Lower lobe of right lung (tissue), 2 donors: ENCODE measurements at regions not wholly inside any gene's neighbourhood (a gene's known extent, or its start where the extent isn't known, plus 50 kb on each side); places are given as distances from the start of the nearest gene placed in this dataset.

Experiments
- ATAC-seq, 2 donors: fragments of 200-7000 bp; cut with Tn5 transposase; one replicate each; pipeline ENCODE4 v1.9.1; 2020 to 2022; ENCODE audit warnings: mild to moderate bottlenecking in 2 of 2, moderate library complexity in 2 of 2
- DNase-seq: peaks from one replicate; pipeline ENCODE4 v3.0.0-alpha.2; 2020
- H3K27ac ChIP-seq: fragments of 200-600 bp; one replicate; pipeline ENCODE4 v1.8.0; 2022
- H3K27me3 ChIP-seq: fragments of 200-600 bp; one replicate; pipeline ENCODE4 v1.8.0; 2022; ENCODE audit warnings: low read depth
- H3K36me3 ChIP-seq: fragments of 200-600 bp; one replicate; pipeline ENCODE4 v1.8.0; 2022; ENCODE audit warnings: mild to moderate bottlenecking
- H3K4me1 ChIP-seq: fragments of 200-600 bp; one replicate; pipeline ENCODE4 v1.8.0; 2022
- H3K4me3 ChIP-seq: fragments of 200-600 bp; one replicate; pipeline ENCODE4 v1.8.0; 2022; ENCODE audit warnings: mild to moderate bottlenecking
- H3K9me3 ChIP-seq: fragments of 200-600 bp; one replicate; pipeline ENCODE4 v1.8.0; 2022
- CTCF ChIP-seq: fragments of 200-600 bp; IDR thresholded peaks from one replicate; pipeline ENCODE4 v1.8.0; 2022; ENCODE audit warnings: antibody characterized with exemption, mild to moderate bottlenecking
- intact Hi-C: fragments of 100-400 bp; cut with DNase I; formaldehyde crosslinking; loops from one replicate; pipeline ENCODE4 v1.11.0; 2022
- donor health status: DM: no; HTN: yes; CAD: no; lungs with severe emphysema.

DNA sequence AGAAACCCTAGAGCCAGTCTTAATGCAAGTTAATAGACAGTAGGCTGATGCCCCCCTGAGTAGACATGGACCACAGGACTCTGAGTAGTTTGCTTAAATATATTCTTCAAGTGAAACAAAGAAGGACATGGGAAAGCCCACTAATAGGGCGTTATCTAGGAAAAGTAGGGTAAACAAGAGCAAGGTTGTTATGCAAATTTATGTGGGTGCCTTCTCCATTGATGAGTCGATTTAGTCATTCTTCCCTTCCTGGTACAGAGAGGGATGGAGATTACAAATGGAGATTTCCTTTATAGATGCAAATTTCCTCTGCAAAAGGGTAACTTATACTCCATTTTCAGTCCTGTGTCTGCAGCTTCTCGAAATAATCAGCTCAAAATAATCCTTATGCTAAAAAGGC is 262.0 kb downstream of the CD83 start:
- no peak for TF ChIP-seq CTCF
- Histone ChIP-seq H3K4me3 (no peak overlapping the region), H3K27me3 (no peaks in the 10 kb centered on the region), H3K27ac (no peak overlapping the region), H3K4me1 (no peaks in the 10 kb centered on the region), H3K9me3 (no peaks in the 10 kb centered on the region), H3K36me3 (no peaks in the 10 kb centered on the region)
- intact Hi-C loops: no loop called here
- DNase-seq: no peak
- no peak for ATAC-seq

DNA sequence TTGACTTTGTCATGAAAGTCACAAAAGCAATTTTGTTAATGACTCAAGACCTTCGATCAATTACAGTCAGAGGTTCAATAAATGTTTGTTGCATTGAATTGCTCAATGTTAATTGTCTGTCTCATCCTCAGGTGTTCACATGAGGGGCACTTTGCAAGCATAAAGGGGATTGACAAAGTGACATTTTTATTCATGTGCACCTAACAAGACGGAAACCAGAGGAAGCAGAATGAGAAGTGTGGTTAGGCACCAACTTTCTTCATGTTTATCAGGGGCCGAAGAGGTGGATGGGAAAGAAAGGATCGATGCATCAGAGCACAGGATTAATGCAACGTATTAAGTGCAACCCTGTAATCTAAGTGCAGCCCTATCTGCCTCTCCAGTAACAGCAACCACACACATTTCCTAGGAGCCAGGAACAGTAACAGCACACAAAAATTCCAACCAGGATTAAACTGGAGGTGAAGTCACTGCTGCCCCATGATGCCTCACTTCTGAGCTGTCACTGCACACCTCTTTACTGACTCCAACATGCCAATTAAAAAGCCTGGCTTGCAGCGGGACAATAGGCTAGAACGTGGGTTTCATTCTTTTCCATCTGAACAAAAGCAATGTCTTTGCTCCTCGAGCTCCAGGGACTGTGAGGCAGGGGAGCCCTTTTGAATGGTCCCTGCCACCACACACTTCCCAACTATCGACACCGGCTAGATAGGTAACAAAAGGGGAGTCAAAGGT is 262.7 kb downstream of the CD83 start:
- Histone ChIP-seq H3K4me3 (no peak overlapping the region), H3K9me3 (no peaks in the 10 kb centered on the region), H3K36me3 (no peaks in the 10 kb centered on the region), H3K27me3 (no peaks in the 10 kb centered on the region), H3K27ac (no peak overlapping the region), H3K4me1 (no peaks in the 10 kb centered on the region)
- intact Hi-C loops: no loop called here
- TF ChIP-seq CTCF: no peak
- ATAC-seq (no peak), DNase-seq (no peak)

GRCh38 chr6:14380901-14381828 is 263.6 kb downstream of the CD83 start:
- H3K4me1 ChIP-seq: no peaks in the 10 kb centered on the region
- no peak for DNase-seq
- H3K4me3 ChIP-seq: no peak overlapping the region
- no peak overlapping the region for H3K27ac ChIP-seq
- H3K36me3 ChIP-seq: no peaks in the 10 kb centered on the region
- H3K9me3 ChIP-seq: no peaks in the 10 kb centered on the region
- TF ChIP-seq CTCF: no peak
- intact Hi-C loops: no loop called here
- no peaks in the 10 kb centered on the region for H3K27me3 ChIP-seq
- no peak for ATAC-seq

DNA sequence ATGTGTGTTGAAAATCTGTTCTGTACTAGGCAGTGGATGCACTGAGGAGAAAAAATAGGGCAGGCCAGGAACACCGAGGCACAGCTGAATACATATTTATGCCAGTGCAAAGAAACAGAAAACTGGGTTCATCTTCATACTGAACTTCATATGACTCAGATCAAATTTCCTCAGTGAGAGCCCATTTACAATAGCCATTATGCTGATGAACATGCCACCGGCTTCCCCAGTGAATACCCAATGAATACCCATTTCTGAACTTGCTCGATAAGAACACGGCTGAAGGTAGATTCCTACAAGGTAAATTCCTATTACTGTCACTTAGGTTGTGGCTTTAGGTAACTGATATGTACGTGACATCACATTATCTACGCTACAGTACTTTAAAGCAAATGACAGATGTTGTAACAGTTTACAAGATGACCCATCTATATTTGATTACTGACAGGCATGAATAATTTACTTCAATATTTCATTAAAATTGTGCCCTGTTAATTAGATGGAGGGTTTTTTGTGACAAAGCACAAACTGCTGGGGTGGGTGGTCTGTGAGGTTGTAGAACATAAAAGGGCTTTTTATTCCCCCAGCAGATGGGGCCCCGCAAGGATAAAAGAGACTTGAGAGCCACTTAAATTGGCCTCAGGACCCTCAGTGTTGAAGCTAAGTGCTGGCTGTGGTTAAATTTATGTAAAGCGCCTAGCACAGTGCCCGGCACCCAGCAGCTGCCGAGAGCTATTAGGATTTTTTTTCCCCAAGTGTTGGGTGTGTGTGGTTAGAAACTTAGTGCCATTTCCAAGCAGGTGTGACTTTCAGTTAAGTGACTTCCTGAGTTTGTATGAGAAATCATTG is 264.5 kb downstream of the CD83 start:
- no peaks in the 10 kb centered on the region for H3K9me3 ChIP-seq
- no peak overlapping the region for H3K27ac ChIP-seq
- no peak overlapping the region for H3K4me3 ChIP-seq
- no peak for TF ChIP-seq CTCF
- H3K27me3 ChIP-seq: no peaks in the 10 kb centered on the region
- DNase-seq (no peak), ATAC-seq (no peak)
- H3K36me3 ChIP-seq: no peaks in the 10 kb centered on the region
- intact Hi-C loops: no loop called here
- H3K4me1 ChIP-seq: no peaks in the 10 kb centered on the region

DNA sequence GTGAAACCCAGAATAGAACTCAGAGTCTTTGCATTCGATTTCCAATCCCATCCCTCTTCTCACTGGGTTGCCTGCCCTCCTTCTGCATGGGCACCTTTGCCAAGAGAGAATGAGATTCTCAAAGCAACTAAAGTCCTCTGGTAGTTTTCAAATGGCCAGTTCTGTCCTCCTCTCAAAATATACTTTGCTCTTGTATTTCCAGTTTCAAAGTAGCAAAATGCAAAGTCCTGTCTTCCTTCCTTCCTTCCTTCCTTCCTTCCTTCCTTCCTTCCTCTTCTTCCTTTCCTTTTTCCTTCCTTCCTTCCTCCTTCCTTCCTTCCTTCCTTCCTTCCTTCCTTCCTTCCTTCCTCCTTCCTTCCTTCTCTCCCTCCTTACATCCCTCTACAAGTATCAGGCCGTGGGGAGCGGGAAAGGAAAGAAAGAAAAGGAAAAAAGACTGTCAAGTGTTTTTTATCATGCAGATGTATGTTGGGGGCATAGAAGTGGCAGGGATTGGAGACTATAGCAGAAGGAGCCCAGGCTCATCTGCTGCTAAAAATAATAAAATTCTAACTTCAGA is 265.2 kb downstream of the CD83 start:
- no peak overlapping the region for H3K4me3 ChIP-seq
- H3K27me3 ChIP-seq: no peaks in the 10 kb centered on the region
- H3K9me3 ChIP-seq: no peaks in the 10 kb centered on the region
- H3K27ac ChIP-seq: no peak overlapping the region
- intact Hi-C loops: no loop called here
- no peak for TF ChIP-seq CTCF
- no peak for DNase-seq
- no peaks in the 10 kb centered on the region for H3K4me1 ChIP-seq
- no peaks in the 10 kb centered on the region for H3K36me3 ChIP-seq
- no peak for ATAC-seq
